ENCODE measurements at regions not wholly inside any gene's neighbourhood (a gene's known extent, or its start where the extent isn't known, plus 50 kb on each side); places are given as distances from the start of the nearest gene placed in this dataset.

DNA sequence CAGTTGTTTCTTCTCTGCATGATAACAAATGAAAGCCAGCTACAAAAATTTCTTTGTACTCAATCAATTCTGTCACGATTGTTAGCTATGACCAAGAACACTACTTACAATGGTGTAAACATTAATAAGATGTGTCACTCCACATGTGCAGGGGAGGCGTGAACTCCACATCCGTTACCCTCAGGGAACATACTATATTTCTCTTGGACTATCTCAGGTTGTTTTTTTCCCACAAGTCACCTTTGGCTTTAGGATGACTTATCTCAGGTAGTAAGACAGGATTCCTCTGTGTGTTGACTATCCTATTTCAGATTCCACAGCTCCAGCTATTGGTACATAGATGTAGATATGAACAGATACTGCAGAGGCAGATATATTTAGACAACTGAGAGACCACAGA lies 423.3 kb upstream of the GRM7 start:
- no peak overlapping the region for H3K4me3 ChIP-seq (ENCODE audit: low read depth, low read length)
- DNase-seq (ENCODE audit: low read depth): no peak
- no peak for TF ChIP-seq CTCF (IDR thresholded peaks at IDR 0.05; ENCODE audit: insufficient read depth, low read length)

GRCh38 chr3:6438031-6438430 lies 422.9 kb upstream of the GRM7 start:
- no peak overlapping the region for H3K4me3 ChIP-seq (ENCODE audit: low read depth, low read length)
- TF ChIP-seq CTCF (IDR thresholded peaks at IDR 0.05; ENCODE audit: insufficient read depth, low read length): no peak
- DNase-seq (ENCODE audit: low read depth): no peak

- TF ChIP-seq CTCF (IDR thresholded peaks at IDR 0.05; ENCODE audit: insufficient read depth, low read length): no peak
- H3K4me3 ChIP-seq (ENCODE audit: low read depth, low read length): no peak overlapping the region
- DNase-seq (ENCODE audit: low read depth): no peak
Observed at GRCh38 chr3:6439226-6439625, 421.7 kb upstream of the GRM7 start.

GRCh38 chr3:6439824-6440223 lies 421.1 kb upstream of the GRM7 start:
- DNase-seq (ENCODE audit: low read depth): no peak
- TF ChIP-seq CTCF (IDR thresholded peaks at IDR 0.05; ENCODE audit: insufficient read depth, low read length): no peak
- no peak overlapping the region for H3K4me3 ChIP-seq (ENCODE audit: low read depth, low read length)

GRCh38 chr3:6444888-6445658 lies 415.8 kb upstream of the GRM7 start:
- H3K4me3 ChIP-seq (ENCODE audit: low read depth, low read length): no peak overlapping the region
- no peak for DNase-seq (ENCODE audit: low read depth)
- no peak for TF ChIP-seq CTCF (IDR thresholded peaks at IDR 0.05; ENCODE audit: insufficient read depth, low read length)

DNA sequence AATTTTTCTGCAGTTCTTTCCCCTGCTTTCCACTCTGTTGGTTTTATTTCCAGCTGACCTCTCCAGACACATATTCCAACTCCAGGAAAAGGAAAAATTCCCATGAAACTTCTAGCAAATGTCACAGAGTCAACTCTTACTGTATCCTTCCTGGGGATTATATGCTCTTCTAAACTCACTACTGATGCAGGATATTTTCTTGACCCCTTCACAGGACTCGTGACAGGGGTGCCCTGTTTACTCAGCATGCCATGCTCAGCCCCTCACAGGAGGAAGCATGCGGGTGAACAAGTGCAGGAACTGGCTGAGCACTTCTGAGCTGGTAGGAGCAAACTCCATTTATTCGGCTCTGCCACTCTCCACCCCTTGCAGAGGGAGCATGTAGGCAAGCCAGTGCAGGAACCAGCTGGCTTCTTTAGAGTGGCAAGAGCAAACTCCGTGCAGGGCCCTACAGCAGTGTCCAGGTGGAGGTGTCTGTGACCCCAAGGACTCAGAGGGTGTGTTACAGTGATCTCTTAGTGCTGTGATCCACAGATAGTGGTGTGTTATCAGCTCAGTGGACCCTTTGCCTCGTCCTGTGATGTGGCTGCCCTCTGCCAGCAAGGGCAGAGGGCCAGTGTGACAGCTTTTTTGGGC lies 413.6 kb upstream of the GRM7 start:
- no peak for TF ChIP-seq CTCF (IDR thresholded peaks at IDR 0.05; ENCODE audit: insufficient read depth, low read length)
- no peak for DNase-seq (ENCODE audit: low read depth)
- no peak overlapping the region for H3K4me3 ChIP-seq (ENCODE audit: low read depth, low read length)
